Hindlimb muscle (tissue), 1 donor: ENCODE measurements at regions not wholly inside any gene's neighbourhood (a gene's known extent, or its start where the extent isn't known, plus 50 kb on each side); places are given as distances from the start of the nearest gene placed in this dataset.
A peak's percentile ranks its signal among the peaks of the same experiment; 100 is the strongest.
"Not testable (repeated sequence)": the region's sequence is repeated elsewhere in the genome, so short reads cannot be mapped to it uniquely, and the experiment has no call there.

ENCODE experiments used
- DNase-seq: peaks from one replicate; pipeline ENCODE4 v3.0.0-alpha.2; 2013

- no peak for DNase-seq
Observed at GRCh38 chr17:68097161-68097805, 61.7 kb downstream of the KPNA2 start.

DNA sequence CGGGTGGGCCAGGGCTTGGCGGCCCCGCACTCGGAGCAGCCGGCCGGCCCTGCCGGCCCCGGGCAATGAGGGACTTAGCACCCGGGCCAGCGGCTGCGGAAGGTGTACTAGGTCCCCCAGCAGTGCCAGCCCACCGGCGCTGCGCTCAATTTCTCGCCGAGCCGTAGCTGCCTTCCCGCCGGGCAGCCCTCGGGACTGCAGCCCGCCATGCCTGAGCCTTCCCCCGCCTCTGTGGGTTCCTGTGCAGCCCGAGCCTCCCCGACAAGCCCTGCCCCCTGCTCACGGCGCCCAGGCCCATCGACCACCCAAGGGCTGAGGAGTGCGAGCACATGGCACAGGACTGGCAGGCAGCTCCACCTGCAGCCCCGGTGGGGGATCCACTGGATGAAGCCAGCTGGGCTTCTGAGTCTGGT, 63.8 kb downstream of the KPNA2 start:
- not testable (repeated sequence) for DNase-seq

- no peak for DNase-seq
Observed at GRCh38 chr17:68100000-68100641, 64.6 kb downstream of the KPNA2 start.

GRCh38 chr17:68101075-68101986, 65.8 kb downstream of the KPNA2 start:
- DNase-seq, result peak; percentile 91

- DNase-seq, result no peak
Observed at GRCh38 chr17:68101987-68102314, 66.4 kb downstream of the KPNA2 start.

GRCh38 chr17:68102318-68102758, 66.8 kb downstream of the KPNA2 start:
- DNase-seq, result no peak

GRCh38 chr17:68103148-68103547, 67.6 kb downstream of the KPNA2 start:
- no peak for DNase-seq

DNA sequence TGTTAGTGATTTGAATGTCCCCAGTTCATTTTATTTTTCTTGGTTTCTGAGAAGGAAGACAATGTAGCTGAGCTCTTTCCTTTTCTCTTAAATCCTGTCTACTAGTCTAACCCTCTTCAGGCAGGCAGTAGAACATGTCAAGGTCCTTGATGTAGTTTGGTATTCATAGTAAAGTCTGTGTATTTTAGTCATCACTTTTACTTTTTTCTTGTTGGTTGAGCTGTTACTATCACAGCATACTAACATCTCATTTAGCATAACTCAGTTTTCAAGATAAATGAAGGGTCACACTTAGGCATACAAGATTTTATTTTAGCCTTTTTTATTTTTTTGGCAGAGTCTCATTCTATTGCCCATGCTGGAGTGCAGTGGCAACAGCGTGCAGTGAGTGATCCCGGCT, 70.5 kb downstream of the KPNA2 start:
- no peak for DNase-seq

GRCh38 chr17:68107373-68107772, 71.8 kb downstream of the KPNA2 start:
- DNase-seq, result no peak

GRCh38 chr17:68108313-68109000, 72.9 kb downstream of the KPNA2 start:
- DNase-seq, result no peak

DNA sequence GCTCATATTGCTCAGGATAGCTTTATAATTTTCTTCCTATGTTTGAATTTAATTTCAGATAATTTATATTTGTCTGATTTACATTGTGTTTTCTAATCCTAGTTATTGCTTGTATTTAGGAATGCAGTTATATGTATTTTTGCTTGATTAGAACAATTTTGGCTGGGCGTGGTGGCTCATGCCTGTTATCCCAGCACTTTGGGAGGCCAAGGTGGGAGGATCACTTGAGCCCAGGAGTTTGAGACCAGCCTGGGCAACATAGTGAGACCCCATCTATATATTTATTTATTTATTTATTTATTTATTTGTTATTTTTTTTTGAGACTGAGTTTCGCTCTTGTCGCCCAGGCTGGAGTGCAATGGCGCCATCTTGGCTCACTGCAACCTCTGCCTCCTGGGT, 73.9 kb downstream of the KPNA2 start:
- not testable (repeated sequence) for DNase-seq

DNA sequence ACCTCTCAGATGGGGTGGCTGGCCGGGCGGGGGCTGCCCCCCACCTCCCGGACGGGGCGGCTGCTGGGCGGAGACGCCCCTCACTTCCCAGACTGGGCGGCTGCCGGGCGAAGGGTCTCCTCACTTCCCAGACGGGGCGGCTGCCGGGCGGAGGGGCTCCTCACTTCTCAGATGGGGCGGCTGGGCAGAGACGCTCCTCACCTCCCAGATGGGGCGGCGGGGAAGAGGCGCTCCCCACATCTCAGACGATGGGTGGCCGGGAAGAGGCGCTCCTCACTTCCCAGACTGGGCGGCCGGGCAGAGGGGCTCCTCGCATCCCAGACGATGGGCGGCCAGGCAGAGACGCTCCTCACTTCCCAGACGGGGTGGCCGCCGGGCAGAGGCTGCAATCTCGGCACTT, 80.7 kb downstream of the KPNA2 start:
- not testable (repeated sequence) for DNase-seq

DNA sequence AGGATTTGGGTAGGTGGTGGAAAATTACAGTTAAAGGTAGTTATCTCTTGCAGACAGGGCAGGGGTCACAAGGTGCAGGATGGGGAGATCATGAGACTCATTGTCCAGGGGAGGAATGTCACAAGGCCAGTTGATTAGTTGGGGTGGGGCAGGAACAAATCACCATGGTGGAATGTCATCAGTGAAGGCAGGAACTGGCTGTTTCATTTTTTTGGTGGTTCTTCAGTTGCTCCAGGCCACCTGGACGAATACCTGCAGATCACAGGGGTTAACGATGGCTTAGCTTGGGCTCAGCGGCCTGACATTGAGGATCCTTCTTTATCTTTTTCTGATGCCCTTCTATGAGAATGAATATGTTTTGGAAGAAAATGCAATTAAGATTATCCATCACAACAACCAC, 87.1 kb downstream of the KPNA2 start:
- DNase-seq, result no peak

DNA sequence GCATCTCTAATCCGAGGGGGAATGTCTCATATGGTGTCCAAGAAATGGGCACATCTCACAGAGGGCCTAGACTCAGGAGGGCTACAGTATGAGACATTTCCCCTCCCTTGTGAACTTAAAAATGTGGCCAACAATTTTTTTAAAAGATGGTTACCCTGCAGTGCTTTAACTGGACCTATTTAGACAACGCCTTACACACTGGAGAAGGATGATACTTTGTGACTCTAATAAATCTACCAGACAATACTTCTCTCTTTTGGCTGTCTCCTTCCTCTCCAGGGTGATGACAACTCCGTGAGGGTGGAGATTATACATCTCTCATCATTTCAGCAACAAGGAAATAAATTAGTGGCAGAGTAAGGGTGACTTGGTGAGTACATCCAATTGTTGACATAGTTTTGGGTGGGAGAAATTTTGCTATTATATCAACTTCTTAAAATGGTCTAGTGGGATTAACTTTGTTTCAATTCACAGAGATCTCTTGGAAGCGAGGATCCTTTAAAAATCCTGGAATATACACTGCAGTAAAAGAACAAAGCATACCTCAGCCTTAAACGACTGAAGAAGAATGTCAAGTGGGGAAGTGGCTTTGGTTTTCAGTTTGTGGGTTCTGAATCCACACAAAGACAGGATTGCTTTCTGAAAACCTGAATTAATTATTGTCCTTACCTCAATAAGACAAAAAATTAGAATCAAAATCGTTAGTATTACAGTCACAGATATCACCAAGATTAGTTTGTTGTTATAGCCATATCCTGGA, 89.8 kb downstream of the KPNA2 start:
- no peak for DNase-seq

DNA sequence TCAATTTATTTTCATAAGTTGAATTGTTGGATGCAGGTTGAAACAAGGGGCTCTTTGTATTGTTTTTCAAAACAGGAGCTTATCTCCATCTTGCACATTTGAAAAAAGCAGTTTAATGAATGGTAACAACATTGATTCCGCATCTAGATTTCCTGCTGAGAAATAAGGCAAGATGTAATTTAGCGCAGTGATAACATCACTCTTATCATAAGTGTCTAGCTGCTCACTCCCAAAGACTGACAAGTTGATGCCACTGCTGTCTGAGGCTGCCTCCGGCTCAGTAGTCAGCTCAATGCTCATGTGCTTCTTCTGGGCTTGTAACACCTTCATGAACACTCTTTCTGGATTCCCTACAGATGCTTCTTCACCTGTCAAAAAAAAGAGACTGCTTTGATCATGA, 92.4 kb downstream of the KPNA2 start:
- DNase-seq, result no peak

DNA sequence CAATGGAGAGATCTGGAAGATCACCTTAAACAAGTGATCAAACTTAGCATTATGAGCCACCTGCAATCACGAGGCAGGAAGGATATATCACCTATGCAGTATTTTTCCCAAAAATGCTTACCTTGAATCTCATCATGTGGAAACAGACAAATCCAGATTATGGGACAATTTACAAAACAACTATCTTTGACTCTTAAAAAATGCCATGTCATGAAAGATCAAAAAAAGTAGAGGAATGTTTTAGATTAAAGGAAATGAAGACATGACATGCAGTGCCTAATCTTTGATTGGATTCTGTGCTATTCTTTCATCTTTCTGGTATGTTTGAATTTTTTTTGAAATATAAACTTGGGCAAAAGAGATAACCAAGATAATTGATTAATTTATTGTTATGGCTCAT, 95.9 kb downstream of the KPNA2 start:
- no peak for DNase-seq

GRCh38 chr17:68133346-68134045, 98.0 kb downstream of the KPNA2 start:
- no peak for DNase-seq

DNA sequence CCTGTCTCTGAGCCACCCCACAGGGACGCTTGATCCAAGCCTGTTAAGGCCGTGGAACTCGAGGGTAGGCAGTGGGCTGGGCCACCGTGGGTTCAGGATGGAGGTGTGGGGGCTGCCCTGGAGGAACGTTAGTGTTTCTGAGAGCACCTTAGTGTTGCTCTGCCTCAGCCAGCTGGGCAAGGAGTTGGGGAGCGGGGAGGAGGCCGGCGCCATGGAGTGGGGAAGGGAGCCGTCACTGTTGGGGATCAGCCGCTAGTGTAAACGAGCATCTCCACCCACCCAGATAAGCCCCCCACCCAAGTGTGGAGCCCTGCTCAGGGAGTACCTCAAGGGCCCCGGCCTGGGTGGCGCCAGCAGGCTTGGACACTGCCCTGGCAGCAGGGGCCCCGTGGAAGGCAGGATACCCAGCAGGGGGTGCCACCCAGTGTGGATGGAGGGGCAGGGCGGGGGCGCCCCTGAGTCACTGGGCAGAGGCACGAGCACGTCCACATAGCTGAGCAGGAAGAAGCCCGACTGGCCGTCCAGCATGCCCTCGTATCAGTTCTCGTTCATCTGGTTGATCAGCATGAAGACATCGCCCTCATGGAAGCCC, 98.6 kb downstream of the KPNA2 start:
- DNase-seq, result no peak

DNA sequence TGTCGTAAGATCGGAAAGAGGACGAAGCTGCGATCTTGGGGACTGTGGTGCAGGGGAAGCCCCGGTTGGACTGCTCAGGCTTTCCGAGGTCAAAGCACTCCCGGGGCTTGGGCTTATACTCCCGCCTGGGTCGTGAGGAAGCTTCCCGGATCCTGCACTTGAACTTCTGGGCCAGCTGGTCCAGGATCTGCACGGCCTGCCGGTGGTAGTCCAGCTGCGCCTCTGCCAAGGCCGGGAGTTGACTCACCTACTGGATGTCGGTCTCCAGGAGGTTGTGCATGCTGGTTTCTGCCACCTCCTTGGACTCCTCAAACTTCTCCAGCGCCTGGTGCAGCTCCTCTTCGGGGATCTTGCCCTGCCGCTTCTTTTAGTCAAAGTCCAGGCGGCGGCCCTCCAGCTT, 99.2 kb downstream of the KPNA2 start:
- DNase-seq, result no peak

GRCh38 chr17:68135141-68135887, 99.8 kb downstream of the KPNA2 start:
- no peak for DNase-seq
